GM10266 (cell line): ENCODE measurements at regions not wholly inside any gene's neighbourhood (a gene's known extent, or its start where the extent isn't known, plus 50 kb on each side); places are given as distances from the start of the nearest gene placed in this dataset.

ENCODE experiments used
- DNase-seq: peaks from one replicate; pipeline ENCODE4 v3.0.0; 2012; ENCODE audit errors: extremely low spot score
- TF ChIP-seq, protein P1 (sequence below): IDR thresholded peaks from 2 replicates; pipeline ENCODE4 v1.5.1; 2012; ENCODE audit warnings: mild to moderate bottlenecking, low read depth; ENCODE audit not compliant: control insufficient read depth, insufficient read depth; ENCODE audit errors: missing control alignments

DNA sequence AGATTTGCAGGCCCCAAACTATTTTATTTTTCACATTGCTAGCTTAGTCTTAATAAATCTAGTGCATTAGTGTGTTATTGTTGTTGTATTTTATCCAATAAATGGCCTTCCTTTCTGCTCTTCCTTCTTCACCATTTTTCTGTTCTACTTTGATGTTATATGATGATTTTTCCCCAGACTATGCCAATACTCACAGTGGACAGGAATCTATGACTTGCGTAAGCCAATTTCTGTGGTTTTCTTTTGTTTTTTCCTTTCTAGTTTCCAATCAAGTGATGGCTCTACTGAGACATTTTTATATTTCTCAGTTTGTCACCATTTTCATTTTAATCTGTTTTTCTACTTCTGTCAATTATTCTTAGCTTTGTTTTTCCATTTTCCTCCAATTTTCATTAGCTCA is 106.8 kb upstream of the FBXL7 start:
- TF ChIP-seq, protein P1, sequence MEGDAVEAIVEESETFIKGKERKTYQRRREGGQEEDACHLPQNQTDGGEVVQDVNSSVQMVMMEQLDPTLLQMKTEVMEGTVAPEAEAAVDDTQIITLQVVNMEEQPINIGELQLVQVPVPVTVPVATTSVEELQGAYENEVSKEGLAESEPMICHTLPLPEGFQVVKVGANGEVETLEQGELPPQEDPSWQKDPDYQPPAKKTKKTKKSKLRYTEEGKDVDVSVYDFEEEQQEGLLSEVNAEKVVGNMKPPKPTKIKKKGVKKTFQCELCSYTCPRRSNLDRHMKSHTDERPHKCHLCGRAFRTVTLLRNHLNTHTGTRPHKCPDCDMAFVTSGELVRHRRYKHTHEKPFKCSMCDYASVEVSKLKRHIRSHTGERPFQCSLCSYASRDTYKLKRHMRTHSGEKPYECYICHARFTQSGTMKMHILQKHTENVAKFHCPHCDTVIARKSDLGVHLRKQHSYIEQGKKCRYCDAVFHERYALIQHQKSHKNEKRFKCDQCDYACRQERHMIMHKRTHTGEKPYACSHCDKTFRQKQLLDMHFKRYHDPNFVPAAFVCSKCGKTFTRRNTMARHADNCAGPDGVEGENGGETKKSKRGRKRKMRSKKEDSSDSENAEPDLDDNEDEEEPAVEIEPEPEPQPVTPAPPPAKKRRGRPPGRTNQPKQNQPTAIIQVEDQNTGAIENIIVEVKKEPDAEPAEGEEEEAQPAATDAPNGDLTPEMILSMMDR, result no peak

DNA sequence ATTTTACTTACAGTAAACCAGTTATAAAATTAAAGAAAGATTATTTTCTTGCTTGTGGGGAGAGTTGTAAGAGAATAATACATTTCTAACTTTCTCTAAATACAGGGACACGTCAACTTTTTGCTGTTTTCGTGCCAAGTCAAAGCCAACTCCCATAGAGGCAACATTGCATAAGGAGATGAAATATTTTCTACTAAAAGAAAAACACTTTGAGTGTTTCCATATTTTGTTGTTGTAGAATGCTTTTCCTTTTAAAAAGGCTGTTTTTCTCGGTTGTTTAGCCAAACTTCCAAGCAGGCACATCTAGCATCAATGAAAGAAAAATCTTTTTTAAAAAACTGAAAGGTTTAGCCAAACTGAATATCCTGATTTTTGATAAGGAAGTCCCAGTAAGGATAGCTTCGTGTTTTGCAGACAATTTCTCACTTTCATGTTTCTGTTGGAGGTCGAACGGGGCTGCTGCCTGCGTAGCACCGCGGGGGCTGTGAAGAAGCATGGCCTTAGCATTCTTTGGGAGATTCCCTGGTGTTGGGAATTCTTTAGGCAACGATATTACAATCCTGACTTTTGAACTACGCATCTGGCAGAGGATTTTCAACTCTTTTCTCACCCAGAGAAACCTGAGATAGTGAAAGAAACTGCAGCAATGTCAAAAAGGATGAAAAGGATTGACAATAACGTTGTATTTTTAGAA is 108.1 kb upstream of the FBXL7 start:
- DNase-seq, result no peak
- TF ChIP-seq, protein P1, result no peak

More for the DNA sequence above, 106.8 kb upstream of the FBXL7 start:
- no peak for DNase-seq

DNA sequence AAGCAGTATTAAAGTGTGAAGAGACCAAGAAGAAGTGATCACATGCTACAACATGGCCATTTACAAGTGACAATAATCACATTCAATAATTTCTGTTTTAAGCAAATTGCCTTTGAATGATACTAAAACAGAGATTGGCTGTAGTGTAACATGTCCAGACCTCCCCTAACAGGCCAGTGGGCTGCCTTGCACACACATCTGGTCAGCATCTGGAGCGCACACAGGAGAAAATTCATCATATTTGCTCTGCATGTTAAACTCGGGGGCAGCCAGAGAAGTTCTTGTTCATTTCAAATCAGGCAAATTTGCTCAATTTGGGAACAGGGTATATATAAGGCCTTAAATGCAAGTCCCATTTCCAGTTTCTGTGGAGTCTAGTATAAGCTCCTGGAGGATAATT is 111.1 kb upstream of the FBXL7 start:
- TF ChIP-seq, protein P1, result no peak
- DNase-seq, result no peak

DNA sequence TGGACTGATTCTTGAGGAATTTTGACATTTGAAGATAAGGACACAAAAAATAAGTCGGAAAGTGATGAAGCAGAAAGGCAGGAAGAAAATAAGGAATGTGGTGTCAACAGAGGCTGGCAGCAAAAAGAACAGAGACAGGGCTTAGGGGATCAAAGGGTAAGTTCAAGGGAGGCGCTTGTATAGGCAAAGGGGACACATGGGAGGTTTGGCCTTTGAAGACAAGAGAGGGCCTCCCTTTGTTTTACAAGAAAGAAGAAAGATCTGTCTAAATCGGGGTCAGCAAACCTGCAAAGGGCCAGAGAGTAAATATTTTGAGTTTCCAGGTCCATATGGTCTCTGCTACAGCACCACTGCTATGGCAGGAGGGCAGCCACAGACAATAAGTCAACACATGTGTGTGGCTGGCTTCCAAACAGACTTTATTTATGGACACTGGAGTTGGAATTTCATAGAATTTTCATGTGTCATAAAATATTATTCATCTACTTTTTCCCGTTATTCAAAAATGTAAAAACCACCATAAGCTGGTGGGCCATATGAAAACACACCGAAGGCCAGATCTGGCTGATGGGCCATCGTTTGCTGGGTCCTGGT is 112.0 kb upstream of the FBXL7 start:
- TF ChIP-seq, protein P1, result no peak

DNA sequence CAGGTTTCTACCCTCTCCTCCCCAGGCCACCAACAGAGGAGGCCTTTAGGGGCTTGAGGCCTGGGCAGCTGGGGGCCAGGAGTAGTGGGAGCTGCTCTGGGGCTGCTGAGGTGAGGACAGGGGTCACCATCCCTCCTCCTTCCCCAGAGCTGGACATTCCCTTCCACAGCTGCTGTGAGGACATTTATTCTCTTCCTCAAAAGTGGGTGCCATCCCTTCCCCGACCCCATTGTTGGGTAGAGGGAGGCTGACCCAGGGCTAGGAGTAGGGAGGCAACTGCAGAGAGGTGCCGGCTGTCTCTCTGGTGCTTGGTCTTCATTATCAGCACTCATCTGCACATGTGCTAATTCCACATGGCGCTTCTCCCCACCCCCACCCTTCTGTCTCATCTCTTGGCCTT is 113.9 kb upstream of the FBXL7 start:
- TF ChIP-seq, protein P1, result no peak
- DNase-seq, result no peak

More for the DNA sequence above, 112.0 kb upstream of the FBXL7 start:
- no peak for DNase-seq

DNA sequence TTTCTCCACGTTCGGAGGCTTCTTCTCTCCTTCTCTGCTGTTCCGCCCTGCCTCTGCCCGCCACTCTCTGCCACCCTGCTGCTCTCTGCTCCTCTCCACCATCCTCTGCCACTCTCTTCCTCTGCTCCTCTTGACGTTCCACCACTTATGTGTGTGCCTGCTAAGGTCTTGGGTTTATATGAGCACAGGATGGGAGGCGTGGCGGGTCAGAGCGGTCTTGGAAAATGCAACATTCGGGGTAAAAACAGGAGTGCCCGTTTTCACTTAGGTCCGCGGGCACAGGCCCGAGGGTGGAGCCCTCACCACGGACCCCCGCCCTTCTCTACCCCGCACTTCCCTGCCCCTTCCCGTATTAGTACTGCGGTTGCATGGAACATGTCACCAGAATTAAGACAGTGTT is 114.4 kb upstream of the FBXL7 start:
- no peak for DNase-seq
- TF ChIP-seq, protein P1, result no peak

- TF ChIP-seq, protein P1, result no peak
- no peak for DNase-seq
These were observed 114.9 kb upstream of the FBXL7 start for GRCh38 chr5:15385037-15385436.
